CD14-positive monocyte (primary cell): ENCODE measurements at regions not wholly inside any gene's neighbourhood (a gene's known extent, or its start where the extent isn't known, plus 50 kb on each side); places are given as distances from the start of the nearest gene placed in this dataset.

Experiments
- DNase-seq, 3 donors: peaks; one replicate each; pipeline ENCODE4 v3.0.0-alpha.2; 2011 to 2022
- H2AFZ ChIP-seq: 2 replicates; pipeline ENCODE4 v1.6.0; 2012; ENCODE audit warnings: mild to moderate bottlenecking, low read depth, low read length, inconsistent platforms; ENCODE audit not compliant: insufficient read depth, poor library complexity, severe bottlenecking
- H3K27ac ChIP-seq, 2 donors: 1 replicate in 1 of 2; 2 replicates in 1 of 2; pipeline ENCODE4 v1.5.1; 2012 to 2013; ENCODE audit warnings: low read length in 2 of 2, control low read depth in 1 of 2, inconsistent platforms in 1 of 2, low read depth in 1 of 2, mild to moderate bottlenecking in 1 of 2
- H3K27me3 ChIP-seq, 2 donors: one replicate each; pipeline versions ENCODE4 v1.6.0 to v1.6.1; 2011 to 2013; ENCODE audit warnings: low read length in 2 of 2; ENCODE audit not compliant: control insufficient read depth in 2 of 2, insufficient read depth in 2 of 2
- H3K36me3 ChIP-seq, 2 donors: replicated peaks in 1 of 2; 1 replicate in 1 of 2; 2 replicates in 1 of 2; pipeline versions ENCODE4 v1.5.1 to v1.6.1; 2012 to 2013; ENCODE audit warnings: low read length in 2 of 2, control low read depth in 1 of 2, inconsistent platforms in 1 of 2, mild to moderate bottlenecking in 1 of 2; ENCODE audit not compliant: insufficient read depth in 2 of 2, control insufficient read depth in 1 of 2
- H3K4me1 ChIP-seq, 2 donors: 1 replicate in 1 of 2; 2 replicates in 1 of 2; pipeline versions ENCODE4 v1.5.1 to v1.6.1; 2012 to 2013; ENCODE audit warnings: low read length in 2 of 2, control low read depth in 1 of 2, inconsistent platforms in 1 of 2, mild to moderate bottlenecking in 1 of 2, moderate library complexity in 1 of 2; ENCODE audit not compliant: insufficient read depth in 2 of 2, control insufficient read depth in 1 of 2
- H3K4me2 ChIP-seq: replicated peaks from 2 replicates; pipeline ENCODE3; 2012; ENCODE audit warnings: low read length, moderate library complexity, mild to moderate bottlenecking; ENCODE audit not compliant: poor library complexity, severe bottlenecking; ENCODE audit errors: extremely low read depth
- H3K4me3 ChIP-seq, 3 experiments: fragments of 200-600 bp in 1 of 3; sonication (generic) in 1 of 3; replicated peaks in 1 of 3; 1 replicate in 2 of 3; 2 replicates in 1 of 3; pipeline ENCODE4 v1.5.1; 2011 to 2013; ENCODE audit warnings: low read length in 3 of 3, mild to moderate bottlenecking in 3 of 3, control low read depth in 2 of 3, low read depth in 2 of 3, inconsistent platforms in 1 of 3, moderate library complexity in 1 of 3
- H3K79me2 ChIP-seq: 2 replicates; pipeline ENCODE4 v1.6.0; 2012; ENCODE audit warnings: mild to moderate bottlenecking, control low read depth, inconsistent platforms, low read length, moderate library complexity; ENCODE audit not compliant: insufficient read depth
- H3K9ac ChIP-seq: 2 replicates; pipeline ENCODE4 v1.6.0; 2017; ENCODE audit warnings: low read length, mild to moderate bottlenecking; ENCODE audit not compliant: insufficient read depth, poor library complexity, severe bottlenecking
- H3K9me3 ChIP-seq, 2 donors: replicated peaks in 1 of 2; 1 replicate in 1 of 2; 2 replicates in 1 of 2; pipeline versions ENCODE4 v1.5.1 to v1.6.1; 2012 to 2013; ENCODE audit warnings: low read length in 2 of 2, control low read depth in 1 of 2; ENCODE audit not compliant: control insufficient read depth in 1 of 2, insufficient read depth in 1 of 2
- H4K20me1 ChIP-seq: 2 replicates; pipeline ENCODE4 v1.6.0; 2012; ENCODE audit warnings: mild to moderate bottlenecking, low read length, control low read depth, moderate library complexity; ENCODE audit not compliant: insufficient read depth
- H3K27ac Mint-ChIP-seq, 7 donors: one replicate each; pipeline ENCODE4 v1.8.0; 2020; ENCODE audit warnings: mild to moderate bottlenecking in 7 of 7, mixed read lengths in 7 of 7, moderate library complexity in 6 of 7, inconsistent platforms in 2 of 7
- H3K27me3 Mint-ChIP-seq, 3 donors: one replicate each; pipeline ENCODE4 v1.8.0; 2021 to 2022; ENCODE audit warnings: low read depth in 3 of 3, mild to moderate bottlenecking in 3 of 3, mixed read lengths in 3 of 3, moderate library complexity in 3 of 3, inconsistent platforms in 1 of 3
- H3K36me3 Mint-ChIP-seq, 2 donors: one replicate each; pipeline ENCODE4 v1.8.0; 2020; ENCODE audit warnings: mixed read lengths in 2 of 2, inconsistent platforms in 1 of 2, mild to moderate bottlenecking in 1 of 2
- H3K4me1 Mint-ChIP-seq: one replicate; pipeline ENCODE4 v1.8.0; 2020; ENCODE audit warnings: mild to moderate bottlenecking, mixed read lengths
- H3K4me3 Mint-ChIP-seq, 2 donors: one replicate each; pipeline ENCODE4 v1.8.0; 2020; ENCODE audit warnings: mild to moderate bottlenecking in 2 of 2, mixed read lengths in 2 of 2, moderate library complexity in 1 of 2
- H3K9me3 Mint-ChIP-seq, 7 donors: one replicate each; pipeline ENCODE4 v1.8.0; 2020 to 2022; ENCODE audit warnings: mixed read lengths in 7 of 7, mild to moderate bottlenecking in 6 of 7, moderate library complexity in 6 of 7, inconsistent platforms in 2 of 7
- WGBS: methylation state at CpG from one replicate; pipeline ENCODE4 v1.1.5; 2013; ENCODE audit warnings: missing lambda C conversion rate; ENCODE audit not compliant: insufficient coverage; 5-methylcytosine and 5-hydroxymethylcytosine counted together
- intact Hi-C, 2 donors: fragments of 100-400 bp; cut with micrococcal nuclease; formaldehyde crosslinking; loops; one replicate each; pipeline versions ENCODE4 v1.15.0 to v1.15.1; 2023
- TF ChIP-seq, protein P1 (sequence below): fragments of 200-600 bp; IDR thresholded peaks from one replicate; pipeline ENCODE4 v1.8.0; 2022; ENCODE audit warnings: antibody characterized with exemption, mild to moderate bottlenecking

DNA sequence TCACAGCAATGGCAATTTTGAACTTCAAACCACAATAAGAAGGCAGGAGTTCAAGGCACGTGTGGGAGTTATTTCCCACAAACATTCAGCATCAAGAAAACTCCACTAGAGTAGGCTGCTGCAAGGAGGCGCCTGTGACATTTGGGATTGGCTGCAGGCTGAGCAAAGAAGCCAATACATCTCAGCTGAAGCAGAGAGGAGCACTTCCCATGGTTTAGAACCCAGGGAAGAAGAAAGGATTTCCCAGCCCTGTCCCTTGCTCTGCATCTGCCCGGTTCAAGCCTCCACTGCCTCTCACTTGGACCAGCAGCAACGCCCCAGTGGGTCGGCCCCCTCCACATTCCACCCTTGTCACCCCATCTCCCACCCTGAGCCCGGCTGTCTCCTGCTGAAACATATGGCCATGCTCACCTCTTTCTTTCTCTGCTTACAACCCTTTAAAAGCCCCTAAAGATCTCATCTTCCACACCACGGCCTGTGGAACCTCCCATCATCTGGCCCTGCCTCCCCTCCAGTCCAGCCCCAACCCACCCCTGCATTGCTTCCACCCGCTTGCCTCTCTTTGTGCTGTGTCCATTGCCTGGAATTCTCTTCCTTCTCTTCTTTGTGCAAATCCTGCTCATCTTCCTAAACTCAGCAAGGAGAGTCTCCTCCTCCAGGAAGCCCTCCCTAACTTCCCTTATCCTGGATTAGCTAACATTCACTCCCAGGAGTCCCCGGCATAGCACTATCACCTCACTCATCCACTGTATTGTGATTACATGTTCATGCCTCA lies 128.3 kb downstream of the ANKRD60 start:
- Mint-ChIP-seq H3K36me3 (no peaks in the 10 kb centered on the region), H3K9me3 (peaks cover 0 to 1% (median 0%) of the 10 kb centered on the region in 7 donors), H3K27me3 (peaks cover 4 to 13% (median 11%) of the 10 kb centered on the region in 3 donors), H3K4me3 (no peak overlapping the region), H3K4me1 (no peaks in the 10 kb centered on the region), H3K27ac (no peak overlapping the region)
- Histone ChIP-seq H3K4me3 (no peak overlapping the region), H3K4me2 (no peak overlapping the region), H4K20me1 (no peaks in the 10 kb centered on the region), H3K9me3 (no peaks in the 10 kb centered on the region), H3K79me2 (no peaks in the 10 kb centered on the region), H2AFZ (no peak overlapping the region), H3K36me3 (no peaks in the 10 kb centered on the region), H3K27ac (no peak overlapping the region), H3K27me3 (peaks cover 0 to 5% of the 10 kb centered on the region in 2 donors), H3K9ac (no peak overlapping the region), H3K4me1 (no peaks in the 10 kb centered on the region)
- TF ChIP-seq, protein P1, sequence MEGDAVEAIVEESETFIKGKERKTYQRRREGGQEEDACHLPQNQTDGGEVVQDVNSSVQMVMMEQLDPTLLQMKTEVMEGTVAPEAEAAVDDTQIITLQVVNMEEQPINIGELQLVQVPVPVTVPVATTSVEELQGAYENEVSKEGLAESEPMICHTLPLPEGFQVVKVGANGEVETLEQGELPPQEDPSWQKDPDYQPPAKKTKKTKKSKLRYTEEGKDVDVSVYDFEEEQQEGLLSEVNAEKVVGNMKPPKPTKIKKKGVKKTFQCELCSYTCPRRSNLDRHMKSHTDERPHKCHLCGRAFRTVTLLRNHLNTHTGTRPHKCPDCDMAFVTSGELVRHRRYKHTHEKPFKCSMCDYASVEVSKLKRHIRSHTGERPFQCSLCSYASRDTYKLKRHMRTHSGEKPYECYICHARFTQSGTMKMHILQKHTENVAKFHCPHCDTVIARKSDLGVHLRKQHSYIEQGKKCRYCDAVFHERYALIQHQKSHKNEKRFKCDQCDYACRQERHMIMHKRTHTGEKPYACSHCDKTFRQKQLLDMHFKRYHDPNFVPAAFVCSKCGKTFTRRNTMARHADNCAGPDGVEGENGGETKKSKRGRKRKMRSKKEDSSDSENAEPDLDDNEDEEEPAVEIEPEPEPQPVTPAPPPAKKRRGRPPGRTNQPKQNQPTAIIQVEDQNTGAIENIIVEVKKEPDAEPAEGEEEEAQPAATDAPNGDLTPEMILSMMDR, result no peak
- intact Hi-C loops, result no loop called here
- WGBS, result 78% methylated on average over 9 of the region's 9 CpGs
- DNase-seq, result no peak

DNA sequence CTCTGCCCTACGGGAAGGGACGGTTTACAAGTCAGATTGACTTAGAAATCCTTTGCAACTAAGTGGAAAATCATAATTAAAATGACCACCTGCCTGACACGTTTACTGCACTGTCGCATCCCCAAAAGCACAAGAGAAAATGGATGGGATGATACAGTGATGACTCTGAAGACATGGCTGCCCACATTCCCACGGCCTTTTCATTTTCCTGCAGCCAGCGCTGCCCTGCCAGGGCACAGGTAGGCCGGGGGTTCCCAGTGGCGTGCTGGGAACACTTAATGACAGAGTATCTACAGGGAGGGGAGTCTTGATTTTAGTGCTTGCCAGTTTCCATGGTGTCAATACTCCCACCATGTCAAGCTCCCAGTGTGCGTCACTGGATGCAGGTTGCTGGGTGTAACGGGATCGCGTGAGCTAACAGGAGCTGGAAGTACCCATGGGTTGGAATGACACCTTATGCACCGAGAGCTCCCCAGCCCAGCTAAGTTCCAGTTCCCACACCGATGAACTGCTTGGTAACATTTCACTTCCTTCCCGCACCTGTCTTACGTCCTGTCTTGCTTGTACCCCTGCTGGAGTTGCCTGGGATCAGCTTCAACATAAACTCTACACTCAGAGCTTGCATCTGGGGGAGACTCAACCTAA lies 129.0 kb downstream of the ANKRD60 start:
- Histone ChIP-seq H3K9ac (no peak overlapping the region), H3K4me3 (no peak overlapping the region), H3K9me3 (no peaks in the 10 kb centered on the region), H3K4me2 (no peak overlapping the region), H3K79me2 (no peaks in the 10 kb centered on the region), H4K20me1 (no peaks in the 10 kb centered on the region), H2AFZ (no peak overlapping the region), H3K27ac (no peak overlapping the region), H3K36me3 (no peaks in the 10 kb centered on the region), H3K4me1 (no peaks in the 10 kb centered on the region), H3K27me3 (peaks cover 0 to 6% of the 10 kb centered on the region in 2 donors)
- intact Hi-C loops, result no loop called here
- WGBS, result 88% methylated on average over 12 of the region's 16 CpGs
- TF ChIP-seq, protein P1, result no peak
- Mint-ChIP-seq H3K27ac (no peak overlapping the region), H3K4me1 (no peaks in the 10 kb centered on the region), H3K4me3 (no peak overlapping the region), H3K36me3 (no peaks in the 10 kb centered on the region), H3K27me3 (peaks cover 5 to 13% (median 9%) of the 10 kb centered on the region in 3 donors), H3K9me3 (peaks cover 0 to 1% (median 0%) of the 10 kb centered on the region in 7 donors)
- no peak for DNase-seq
